HCT116 (cell line): ENCODE measurements at regions not wholly inside any gene's neighbourhood (a gene's known extent, or its start where the extent isn't known, plus 50 kb on each side); places are given as distances from the start of the nearest gene placed in this dataset.

Source experiments
- ATAC-seq: fragments of 200-7000 bp; cut with Tn5 transposase; 2 replicates; pipeline ENCODE4 v1.9.1; 2020; ENCODE audit warnings: mild to moderate bottlenecking, moderate library complexity
- BruUV-seq: library from RNA; stranded (reverse); fragments of 400-500 nt; replicated peaks from 2 replicates; lab custom pipeline; 2021; lab: Mats Ljungman, UMichigan
- CTCF ChIA-PET: fragments of 300-600 bp; sonication (Branson Sonifier 250); formaldehyde crosslinking; loops from one replicate; lab custom pipeline; 2021; ENCODE audit warnings: antibody characterized with exemption; lab: Charles Lee
- POLR2A ChIA-PET: fragments of 300-600, 350-600 bp; sonication (Branson Sonifier 250); formaldehyde crosslinking; loops from one replicate; lab custom pipeline; 2021; ENCODE audit warnings: antibody characterized with exemption; lab: Charles Lee
- RAD21 ChIA-PET, 2 experiments: fragments of 300-600 bp; sonication (Branson Sonifier 250); formaldehyde crosslinking; loops; one replicate each; lab custom pipeline; 2023; ENCODE audit warnings: low total read pairs in 2 of 2; ENCODE audit not compliant: uncharacterized antibody in 2 of 2, unreplicated experiment in 2 of 2, low non-redundant PET in 1 of 2; lab: Charles Lee
- DNase-seq: peaks from one replicate; pipeline ENCODE4 v3.0.0-alpha.2; 2010; ENCODE audit warnings: low read depth, low spot score
- H2AFZ ChIP-seq: fragments of 200-600 bp; shearing (Covaris generic), sonication (generic); 2 replicates; pipeline ENCODE4 v1.6.1; 2017; ENCODE audit warnings: low read depth, mixed run types, mixed read lengths, antibody characterized with exemption, low read length; ENCODE audit not compliant: poor library complexity, severe bottlenecking
- H3K27ac ChIP-seq: 2 replicates; pipeline ENCODE4 v1.5.1; 2012; ENCODE audit warnings: low read depth, low read length
- H3K27me3 ChIP-seq: fragments of 200-600 bp; sonication (generic); 2 replicates; pipeline ENCODE4 v1.6.1; 2016; ENCODE audit warnings: mixed run types, low read length, mixed read lengths; ENCODE audit not compliant: insufficient read depth
- H3K36me3 ChIP-seq, 2 experiments: fragments of 200-500 bp in 1 of 2; fragments of 200-600 bp in 1 of 2; sonication (Bioruptor generic) in 1 of 2; sonication (generic) in 1 of 2; 2 replicates each; pipeline versions ENCODE4 v1.5.1 to v1.6.1; 2014 to 2016; ENCODE audit warnings: low read length in 2 of 2, inconsistent platforms in 1 of 2, mixed read lengths in 1 of 2, mixed run types in 1 of 2; ENCODE audit not compliant: insufficient read depth in 2 of 2, control insufficient read depth in 1 of 2
- H3K4me1 ChIP-seq, 2 experiments: fragments of 200-600 bp in 1 of 2; sonication (generic) in 1 of 2; 2 replicates each; pipeline versions ENCODE4 v1.5.1 to v1.6.1; 2012 to 2017; ENCODE audit warnings: low read length in 2 of 2, inconsistent platforms in 1 of 2, mild to moderate bottlenecking in 1 of 2, mixed read lengths in 1 of 2, mixed run types in 1 of 2, moderate library complexity in 1 of 2; ENCODE audit not compliant: insufficient read depth in 2 of 2, control insufficient read depth in 1 of 2
- H3K4me2 ChIP-seq: fragments of 200-600 bp; sonication (generic); 2 replicates; pipeline ENCODE4 v1.6.1; 2017; ENCODE audit warnings: mixed run types, low read length, mixed read lengths
- H3K4me3 ChIP-seq, 2 experiments: fragments of 200-600 bp in 1 of 2; sonication (generic) in 1 of 2; replicated peaks in 1 of 2; 2 replicates each; pipeline ENCODE4 v1.5.1; 2011 to 2016; ENCODE audit warnings: low read length in 2 of 2, control low read depth in 1 of 2, low read depth in 1 of 2, mild to moderate bottlenecking in 1 of 2, mixed read lengths in 1 of 2, mixed run types in 1 of 2
- H3K79me2 ChIP-seq: fragments of 200-600 bp; sonication (generic); 2 replicates; pipeline ENCODE4 v1.6.1; 2017; ENCODE audit warnings: mild to moderate bottlenecking, mixed run types, low read length, moderate library complexity, mixed read lengths; ENCODE audit not compliant: insufficient read depth
- H3K9ac ChIP-seq: fragments of 200-600 bp; sonication (generic); 2 replicates; pipeline ENCODE4 v1.6.1; 2016; ENCODE audit warnings: low read length, mixed read lengths
- H3K9me2 ChIP-seq: fragments of 200-600 bp; sonication (generic), shearing (Covaris generic); 2 replicates; pipeline ENCODE4 v1.6.1; 2017; ENCODE audit warnings: mixed run types, mild to moderate bottlenecking, moderate library complexity; ENCODE audit not compliant: insufficient read depth
- H3K9me3 ChIP-seq, 2 experiments: fragments of 200-500 bp in 1 of 2; fragments of 200-600 bp in 1 of 2; sonication (Bioruptor generic) in 1 of 2; sonication (generic) in 1 of 2; 2 replicates each; pipeline ENCODE4 v1.6.1; 2014 to 2017; ENCODE audit warnings: low read length in 2 of 2, mixed read lengths in 2 of 2, inconsistent platforms in 1 of 2, low read depth in 1 of 2, mild to moderate bottlenecking in 1 of 2, mixed run types in 1 of 2, moderate library complexity in 1 of 2; ENCODE audit not compliant: control insufficient read depth in 1 of 2, insufficient read depth in 1 of 2
- H4K20me1 ChIP-seq: fragments of 200-600 bp; sonication (generic), shearing (Covaris generic); 2 replicates; pipeline ENCODE4 v1.6.1; 2017; ENCODE audit warnings: mixed run types, mild to moderate bottlenecking, moderate library complexity; ENCODE audit not compliant: insufficient read depth
- JUND ChIP-seq: IDR thresholded peaks from 2 replicates; pipeline ENCODE4 v1.6.1; 2012
- SIN3A ChIP-seq: IDR thresholded peaks from 2 replicates; pipeline ENCODE4 v1.6.1; 2012; ENCODE audit warnings: low read depth
- SRF ChIP-seq: IDR thresholded peaks from 2 replicates; pipeline ENCODE4 v1.6.1; 2012; ENCODE audit warnings: low read depth
- intact Hi-C: fragments of 100-400 bp; cut with micrococcal nuclease; formaldehyde crosslinking; loops from 2 replicates; pipeline ENCODE4 v1.10.0; 2022

DNA sequence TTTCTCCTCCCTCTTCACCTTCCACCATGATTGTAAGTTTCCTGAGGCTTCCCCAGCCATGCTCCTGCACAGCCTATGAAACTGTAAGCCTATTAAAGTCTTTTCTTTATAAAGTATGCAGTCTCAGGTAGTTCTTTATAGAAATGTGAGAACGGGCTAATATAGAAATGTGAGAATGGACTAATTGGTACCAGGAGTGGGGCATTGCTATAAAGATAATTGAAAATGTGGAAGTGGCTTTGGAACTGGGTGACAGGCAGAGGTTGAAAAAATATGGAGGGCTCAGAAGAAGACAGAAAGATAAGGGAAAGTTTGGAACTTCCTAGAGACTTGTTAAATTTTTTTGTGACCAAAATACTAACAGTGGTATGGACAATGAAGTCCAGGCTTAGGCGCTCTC, 959.3 kb downstream of the SH3BGRL start:
- H3K36me3 ChIP-seq, result no peaks in the 10 kb centered on the region
- TF ChIP-seq SRF (no peak), JUND (no peak)
- TF ChIP-seq, all 23 proteins: peak for 0
- Histone ChIP-seq H4K20me1 (no peaks in the 10 kb centered on the region), H3K9me2 (no peaks in the 10 kb centered on the region), H2AFZ (no peak overlapping the region), H3K79me2 (no peaks in the 10 kb centered on the region), H3K9me3 (no peaks in the 10 kb centered on the region), H3K27me3 (no peaks in the 10 kb centered on the region), H3K4me3 (no peak overlapping the region), H3K9ac (no peak overlapping the region), H3K4me1 (no peaks in the 10 kb centered on the region), H3K4me2 (no peak overlapping the region), H3K27ac (no peak overlapping the region)
- no peak for ATAC-seq
- no peak for DNase-seq
- POLR2A ChIA-PET, result no interaction called here
- no TSS peak for BruUV-seq
- intact Hi-C loops, result no loop called here
- CTCF ChIA-PET, result no interaction called here
- RAD21 ChIA-PET, result no interaction called here

DNA sequence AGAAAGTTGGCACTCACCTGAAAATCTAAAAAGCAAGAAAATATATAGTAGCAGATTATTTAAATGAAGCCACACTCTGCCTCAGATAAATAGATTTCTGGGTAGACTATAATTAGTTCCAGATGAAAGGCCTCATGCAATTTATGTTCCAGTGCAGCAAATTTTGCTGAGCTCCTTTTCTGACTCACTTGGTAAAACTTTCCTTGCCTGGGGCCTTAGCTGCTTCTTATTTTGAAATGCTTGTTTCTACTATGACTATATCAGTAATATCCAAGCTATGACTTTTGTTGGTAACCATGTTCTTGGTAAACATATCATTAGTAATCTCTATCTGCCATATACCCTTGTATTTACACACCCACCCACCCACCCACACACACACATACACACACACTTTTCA, 961.8 kb downstream of the SH3BGRL start:
- no peak overlapping the region for H3K4me3 ChIP-seq
- H3K27ac ChIP-seq, result no peak overlapping the region
- H3K79me2 ChIP-seq, result no peaks in the 10 kb centered on the region
- DNase-seq (no peak), ATAC-seq (no peak)
- H3K9me2 ChIP-seq, result no peaks in the 10 kb centered on the region
- no peak for TF ChIP-seq SIN3A
- BruUV-seq, result no TSS peak
- H3K4me1 ChIP-seq, result no peaks in the 10 kb centered on the region
- H3K9ac ChIP-seq, result no peak overlapping the region
- no peaks in the 10 kb centered on the region for H4K20me1 ChIP-seq
- no peak overlapping the region for H3K4me2 ChIP-seq
- POLR2A ChIA-PET, result no interaction called here
- intact Hi-C loops, result no loop called here
- H3K36me3 ChIP-seq, result no peaks in the 10 kb centered on the region
- H3K27me3 ChIP-seq, result no peaks in the 10 kb centered on the region
- H3K9me3 ChIP-seq, result no peaks in the 10 kb centered on the region
- H2AFZ ChIP-seq, result no peak overlapping the region
- RAD21 ChIA-PET, result no interaction called here
- CTCF ChIA-PET, result no interaction called here

GRCh38 chrX:82196866-82197265, 995.0 kb downstream of the SH3BGRL start:
- no peaks in the 10 kb centered on the region for H3K9me2 ChIP-seq
- ChIA-PET RAD21 (no interaction called here), POLR2A (no interaction called here), CTCF (no interaction called here)
- no peaks in the 10 kb centered on the region for H3K9me3 ChIP-seq
- H3K4me1 ChIP-seq, result no peaks in the 10 kb centered on the region
- no peaks in the 10 kb centered on the region for H3K79me2 ChIP-seq
- H3K27ac ChIP-seq, result no peak overlapping the region
- intact Hi-C loops, result no loop called here
- BruUV-seq, result no TSS peak
- no peaks in the 10 kb centered on the region for H4K20me1 ChIP-seq
- H2AFZ ChIP-seq, result no peak overlapping the region
- H3K36me3 ChIP-seq, result no peaks in the 10 kb centered on the region
- no peaks in the 10 kb centered on the region for H3K27me3 ChIP-seq
- TF ChIP-seq JUND, result no peak
- ATAC-seq (no peak), DNase-seq (no peak)
- H3K4me2 ChIP-seq, result no peak overlapping the region
- no peak overlapping the region for H3K4me3 ChIP-seq
- H3K9ac ChIP-seq, result no peak overlapping the region
